Epithelial cell of esophagus (primary cell): ENCODE measurements at regions not wholly inside any gene's neighbourhood (a gene's known extent, or its start where the extent isn't known, plus 50 kb on each side); places are given as distances from the start of the nearest gene placed in this dataset.

ENCODE experiments used
- DNase-seq: peaks from one replicate; pipeline ENCODE4 v3.0.0; 2010; ENCODE audit warnings: low read depth
- H3K4me3 ChIP-seq: 2 replicates; pipeline ENCODE4 v1.5.1; 2011; ENCODE audit warnings: mild to moderate bottlenecking, low read length, control low read depth
- TF ChIP-seq, protein P1 (sequence below): IDR thresholded peaks from 2 replicates; pipeline ENCODE4 v1.5.1; 2011; ENCODE audit warnings: low read depth, mild to moderate bottlenecking, low read length, control low read depth, inconsistent platforms; ENCODE audit not compliant: insufficient read depth; ENCODE audit errors: missing control alignments

DNA sequence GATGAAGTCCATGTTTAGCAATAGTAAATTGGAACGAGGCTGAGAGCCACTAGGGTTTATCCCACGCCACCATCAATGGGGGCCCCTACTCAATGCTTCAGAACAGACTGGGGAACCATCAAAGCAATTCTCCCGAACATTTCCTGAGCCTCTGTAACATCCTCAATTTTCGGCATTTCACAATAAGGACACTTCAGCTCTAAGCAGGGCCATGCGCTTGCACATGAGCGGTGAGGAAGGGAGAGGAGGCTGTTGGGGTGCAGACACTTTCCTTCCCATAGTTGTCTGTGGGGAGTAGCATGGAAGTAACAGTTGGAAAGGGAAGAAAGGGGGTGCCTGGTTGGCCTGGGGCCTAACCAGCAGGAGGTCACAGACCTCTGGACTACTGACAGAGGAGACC lies 129.9 kb upstream of the PRMT8 start:
- TF ChIP-seq, protein P1, sequence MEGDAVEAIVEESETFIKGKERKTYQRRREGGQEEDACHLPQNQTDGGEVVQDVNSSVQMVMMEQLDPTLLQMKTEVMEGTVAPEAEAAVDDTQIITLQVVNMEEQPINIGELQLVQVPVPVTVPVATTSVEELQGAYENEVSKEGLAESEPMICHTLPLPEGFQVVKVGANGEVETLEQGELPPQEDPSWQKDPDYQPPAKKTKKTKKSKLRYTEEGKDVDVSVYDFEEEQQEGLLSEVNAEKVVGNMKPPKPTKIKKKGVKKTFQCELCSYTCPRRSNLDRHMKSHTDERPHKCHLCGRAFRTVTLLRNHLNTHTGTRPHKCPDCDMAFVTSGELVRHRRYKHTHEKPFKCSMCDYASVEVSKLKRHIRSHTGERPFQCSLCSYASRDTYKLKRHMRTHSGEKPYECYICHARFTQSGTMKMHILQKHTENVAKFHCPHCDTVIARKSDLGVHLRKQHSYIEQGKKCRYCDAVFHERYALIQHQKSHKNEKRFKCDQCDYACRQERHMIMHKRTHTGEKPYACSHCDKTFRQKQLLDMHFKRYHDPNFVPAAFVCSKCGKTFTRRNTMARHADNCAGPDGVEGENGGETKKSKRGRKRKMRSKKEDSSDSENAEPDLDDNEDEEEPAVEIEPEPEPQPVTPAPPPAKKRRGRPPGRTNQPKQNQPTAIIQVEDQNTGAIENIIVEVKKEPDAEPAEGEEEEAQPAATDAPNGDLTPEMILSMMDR: no peak
- no peak for DNase-seq
- no peak overlapping the region for H3K4me3 ChIP-seq

DNA sequence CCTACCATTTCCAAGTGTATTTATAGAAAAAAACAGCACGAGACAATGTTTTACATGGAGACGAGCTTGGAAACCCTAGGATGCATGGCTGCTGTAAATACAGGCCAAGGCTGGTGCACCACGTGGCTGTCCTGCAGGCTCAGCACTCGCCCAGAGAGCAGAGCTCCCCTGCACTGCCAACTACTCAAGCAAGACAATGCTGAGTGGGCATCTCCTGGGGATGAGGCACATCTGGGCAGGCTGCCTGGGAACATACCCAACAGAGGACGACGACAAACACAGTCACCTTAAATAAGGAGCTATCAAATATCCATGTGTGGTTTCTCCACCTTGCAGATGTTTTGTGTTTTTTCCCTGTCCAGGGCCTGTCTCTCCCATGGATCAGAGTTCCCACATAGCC lies 128.3 kb upstream of the PRMT8 start:
- DNase-seq: no peak
- TF ChIP-seq, protein P1: no peak
- no peak overlapping the region for H3K4me3 ChIP-seq

DNA sequence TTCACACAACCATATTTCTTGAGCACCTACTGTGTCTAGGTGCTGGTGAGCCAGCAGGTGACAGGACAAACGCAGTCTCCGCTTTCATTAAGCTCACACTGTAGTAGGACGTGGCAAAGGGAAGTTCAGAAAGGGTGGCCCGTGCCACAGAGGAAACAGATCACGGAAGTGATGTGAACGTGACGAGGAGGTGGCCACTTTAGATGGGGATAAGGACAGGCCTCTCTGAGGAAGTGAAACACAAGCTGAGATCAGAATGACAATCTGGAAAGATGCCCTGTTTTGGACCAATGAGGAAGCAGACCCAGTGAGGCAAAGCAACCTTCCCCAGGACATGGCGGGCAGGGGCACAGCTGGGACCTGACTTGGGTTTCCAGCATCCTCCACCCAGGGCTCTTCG lies 127.4 kb upstream of the PRMT8 start:
- no peak for DNase-seq
- no peak overlapping the region for H3K4me3 ChIP-seq
- TF ChIP-seq, protein P1: no peak

DNA sequence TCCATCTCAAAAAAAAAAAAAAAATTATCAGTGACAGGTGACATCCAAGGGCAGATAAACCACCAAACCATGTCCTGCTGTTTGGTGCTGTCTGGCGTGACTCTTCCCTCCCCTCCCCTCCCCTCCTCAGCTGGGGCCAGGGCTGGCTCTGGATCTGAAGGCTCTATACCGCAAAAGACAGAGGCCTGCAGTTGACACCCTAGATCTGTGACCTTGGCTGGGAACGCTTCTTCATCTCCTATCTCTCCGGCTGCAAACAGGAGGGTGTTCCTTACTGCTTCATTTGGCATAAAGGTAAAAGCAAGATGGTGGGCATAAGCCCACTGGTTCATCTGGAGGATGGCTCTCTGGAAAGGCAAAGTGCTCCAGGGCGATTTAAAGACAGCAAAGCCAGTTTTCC lies 126.8 kb upstream of the PRMT8 start:
- TF ChIP-seq, protein P1: no peak
- no peak for DNase-seq
- no peak overlapping the region for H3K4me3 ChIP-seq

DNA sequence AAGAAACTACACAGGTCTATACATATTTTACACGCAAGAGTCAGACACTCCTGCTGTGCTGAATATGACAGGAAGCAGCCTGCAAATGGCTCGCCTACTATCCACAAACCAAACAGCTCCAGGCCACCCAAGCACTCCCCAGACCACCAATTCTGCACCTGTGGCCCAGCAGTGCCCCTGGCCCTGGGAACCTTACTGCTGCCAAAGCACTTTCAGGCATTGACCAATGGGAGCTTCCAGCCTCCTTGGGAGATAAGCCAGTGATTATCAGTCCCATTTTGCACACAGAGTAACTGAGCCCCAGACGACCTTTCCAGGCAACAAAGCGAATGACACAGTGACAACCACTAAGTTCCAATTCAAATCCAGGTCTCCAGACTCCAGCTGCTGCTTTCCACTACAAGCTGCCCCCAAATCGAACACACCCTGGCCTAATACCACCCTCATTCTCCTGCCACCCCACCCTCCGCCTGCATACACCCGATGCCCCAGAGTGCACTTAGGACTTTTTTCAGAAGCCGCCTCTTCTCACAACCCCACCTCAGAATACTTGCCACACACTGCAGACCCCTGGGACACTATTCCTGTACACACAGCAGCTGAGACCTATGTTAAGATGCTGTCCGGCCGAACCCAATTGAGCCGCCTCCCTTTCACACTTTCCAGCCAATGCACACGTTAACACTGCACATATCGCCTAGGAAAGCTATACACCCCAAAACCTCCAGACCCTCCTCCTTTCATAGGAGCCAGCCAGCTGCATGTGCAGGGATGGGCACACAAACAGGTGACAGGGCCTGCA lies 126.1 kb upstream of the PRMT8 start:
- no peak for DNase-seq
- TF ChIP-seq, protein P1: no peak
- H3K4me3 ChIP-seq: no peak overlapping the region

DNA sequence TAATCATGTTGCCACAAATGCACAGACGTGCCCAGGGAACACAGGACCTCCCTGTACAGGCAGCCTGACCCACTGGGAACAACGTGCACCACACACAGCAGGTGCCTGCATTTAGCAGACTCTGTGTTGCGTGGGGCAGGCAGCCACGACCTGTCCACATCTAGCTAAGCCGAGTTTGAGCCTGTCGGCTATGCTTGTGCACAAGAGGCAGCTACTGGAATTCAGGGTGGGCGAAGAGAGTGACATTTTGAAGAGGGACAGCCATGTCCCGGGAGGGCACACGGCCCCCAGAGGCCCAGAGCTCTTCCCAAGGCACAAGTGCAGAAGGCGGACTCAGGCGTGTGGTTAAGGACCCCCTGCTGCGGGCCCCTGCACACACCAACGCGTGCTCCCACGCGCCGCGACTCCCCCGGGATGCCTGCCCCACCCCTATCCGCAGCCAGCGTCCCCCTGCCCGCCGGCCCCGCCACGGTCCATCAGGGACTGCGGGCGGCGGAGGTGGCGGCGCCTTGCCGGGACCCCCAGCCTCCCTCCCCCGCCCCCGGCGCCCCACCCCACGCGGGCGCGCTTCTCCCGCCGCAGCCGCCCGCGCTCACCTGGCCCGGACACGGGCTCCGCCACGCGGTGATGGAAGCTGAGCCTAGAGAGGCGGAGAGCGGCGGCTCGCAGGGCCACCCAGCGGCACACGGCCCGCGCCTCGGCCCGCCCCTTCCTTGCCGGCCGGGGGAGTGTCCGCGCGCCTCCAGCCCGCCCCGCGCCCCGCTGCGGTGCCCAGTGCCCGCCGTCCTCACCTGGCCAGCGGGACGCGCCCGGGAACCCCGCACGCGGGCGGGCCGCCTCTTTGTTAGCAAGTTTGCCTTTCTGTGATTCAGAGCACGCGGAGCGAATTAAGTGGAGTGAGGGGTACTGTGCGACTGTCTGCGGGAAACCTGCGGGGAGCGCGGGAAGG lies 125.3 kb upstream of the PRMT8 start:
- TF ChIP-seq, protein P1: no peak
- H3K4me3 ChIP-seq: peak overlapping the region; percentile 7
- peak; percentile 50 for DNase-seq
